NCI-H1048 (cell line): ENCODE measurements at regions not wholly inside any gene's neighbourhood (a gene's known extent, or its start where the extent isn't known, plus 50 kb on each side); places are given as distances from the start of the nearest gene placed in this dataset.
"Not testable (repeated sequence)": the region's sequence is repeated elsewhere in the genome, so short reads cannot be mapped to it uniquely, and the experiment has no call there.

Source experiments
- DNase-seq: peaks from one replicate; lab custom pipeline; 2025; lab: John Stamatoyannopoulos, UW

DNA sequence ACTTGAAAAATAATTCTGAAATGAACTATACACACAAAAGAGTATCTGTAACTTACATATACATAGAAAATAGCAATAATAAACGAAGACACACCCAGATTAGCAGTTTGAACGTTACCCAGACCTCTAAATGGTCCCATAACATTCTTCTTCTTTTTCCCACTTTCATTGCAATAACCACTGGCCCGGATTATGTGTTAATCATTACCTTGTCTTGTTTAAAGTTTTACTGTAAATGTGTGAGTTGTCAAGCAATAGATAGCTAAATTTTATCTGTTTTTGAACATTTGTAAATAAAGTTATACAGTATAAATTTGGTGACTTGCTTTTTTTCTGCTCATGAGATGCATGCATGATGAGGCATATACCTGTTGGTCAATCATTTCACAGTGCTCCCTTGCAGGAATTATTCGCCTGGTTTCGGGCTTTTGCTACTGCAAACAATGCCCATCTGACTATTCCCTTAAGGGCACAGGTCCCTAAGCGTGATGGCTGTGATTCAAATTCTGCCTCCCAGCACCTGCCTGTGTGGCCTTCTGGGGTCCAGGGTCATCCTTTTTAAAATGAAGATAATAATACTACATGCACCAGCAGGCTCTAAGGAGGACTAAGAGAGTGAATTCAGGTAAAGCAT, 66.1 kb downstream of the GADD45G start:
- no peak for DNase-seq

DNA sequence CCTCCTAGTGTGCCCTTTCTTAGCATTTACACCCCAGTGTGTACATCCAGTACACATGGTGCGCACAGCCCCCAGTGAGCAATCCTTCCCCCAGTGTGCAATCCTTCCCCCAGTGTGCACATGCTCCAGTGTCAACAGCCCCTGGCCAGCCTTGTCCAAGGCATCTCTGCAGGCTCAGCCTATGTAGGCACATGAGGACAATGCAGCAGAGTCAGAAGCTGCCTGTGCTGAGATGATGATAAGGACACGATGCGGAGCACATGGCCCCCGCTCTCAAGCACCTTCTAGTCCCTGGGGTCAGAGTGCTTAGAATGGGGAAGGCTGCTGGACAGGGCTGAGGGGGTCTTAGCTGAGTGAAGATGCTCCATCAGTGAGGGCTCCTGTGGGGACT, 69.8 kb downstream of the GADD45G start:
- DNase-seq: no peak

DNA sequence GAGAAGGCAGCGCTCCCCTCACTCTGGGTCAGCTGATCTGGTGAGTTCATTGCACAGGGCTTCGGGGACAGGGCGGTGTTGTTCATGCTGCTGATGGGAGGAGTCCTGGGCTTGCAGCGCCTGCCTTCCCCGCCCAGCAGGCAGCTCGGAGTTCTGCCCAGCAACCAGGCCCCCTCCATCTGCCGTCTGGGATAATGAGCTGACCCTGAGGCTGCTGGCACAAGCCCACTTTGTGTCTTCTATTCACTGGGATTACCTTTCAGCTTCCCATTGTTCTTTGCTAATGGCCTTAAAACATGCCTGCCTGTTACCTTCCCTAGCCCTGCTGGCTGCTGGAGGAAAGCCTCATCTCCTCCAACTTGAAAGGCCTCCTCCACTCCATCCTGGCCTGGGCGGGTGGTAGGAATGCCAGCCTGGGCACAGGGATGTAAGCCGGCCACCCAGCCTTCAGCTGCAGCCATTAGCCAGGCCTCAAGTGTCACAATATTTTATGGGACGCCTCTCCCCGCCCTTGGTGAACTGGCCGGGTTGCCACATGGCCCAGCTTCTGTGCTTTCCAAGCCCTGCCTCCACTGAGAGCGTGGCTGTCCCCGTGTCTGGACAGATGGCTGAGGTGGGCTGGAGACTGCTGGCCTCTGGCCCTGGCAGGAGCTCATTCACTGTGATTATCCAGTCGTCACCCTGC, 70.4 kb downstream of the GADD45G start:
- no peak for DNase-seq

- DNase-seq: no peak
Observed at GRCh38 chr9:89676281-89676680, 71.5 kb downstream of the GADD45G start.

GRCh38 chr9:89677702-89678395, 73.0 kb downstream of the GADD45G start:
- no peak for DNase-seq

GRCh38 chr9:89678396-89679015, 73.7 kb downstream of the GADD45G start:
- no peak for DNase-seq

DNA sequence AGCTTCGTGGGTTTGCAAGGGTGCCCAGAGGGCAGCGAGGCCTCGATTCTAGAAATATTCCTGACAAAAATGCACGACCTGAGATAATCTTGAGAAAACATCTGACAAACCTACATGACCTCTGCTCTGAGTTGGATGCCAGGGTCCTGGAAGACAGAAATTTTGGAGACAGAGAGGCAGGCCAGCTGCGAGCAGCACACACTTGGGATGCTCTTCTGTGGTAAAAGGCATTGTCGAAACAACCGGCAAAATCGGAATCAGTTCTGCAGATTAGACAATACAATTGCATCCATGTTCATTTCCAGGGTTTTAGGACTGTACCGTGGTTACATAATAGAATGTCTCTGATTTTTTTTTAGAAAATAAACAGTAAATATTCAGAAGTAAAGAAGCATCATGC, 74.2 kb downstream of the GADD45G start:
- no peak for DNase-seq

- DNase-seq: no peak
Observed at GRCh38 chr9:89679581-89679980, 74.8 kb downstream of the GADD45G start.

GRCh38 chr9:89680547-89681467, 76.0 kb downstream of the GADD45G start:
- no peak for DNase-seq

GRCh38 chr9:89681468-89681859, 76.7 kb downstream of the GADD45G start:
- DNase-seq: not testable (repeated sequence)

- no peak for DNase-seq
Observed at GRCh38 chr9:89683626-89684025, 78.8 kb downstream of the GADD45G start.

DNA sequence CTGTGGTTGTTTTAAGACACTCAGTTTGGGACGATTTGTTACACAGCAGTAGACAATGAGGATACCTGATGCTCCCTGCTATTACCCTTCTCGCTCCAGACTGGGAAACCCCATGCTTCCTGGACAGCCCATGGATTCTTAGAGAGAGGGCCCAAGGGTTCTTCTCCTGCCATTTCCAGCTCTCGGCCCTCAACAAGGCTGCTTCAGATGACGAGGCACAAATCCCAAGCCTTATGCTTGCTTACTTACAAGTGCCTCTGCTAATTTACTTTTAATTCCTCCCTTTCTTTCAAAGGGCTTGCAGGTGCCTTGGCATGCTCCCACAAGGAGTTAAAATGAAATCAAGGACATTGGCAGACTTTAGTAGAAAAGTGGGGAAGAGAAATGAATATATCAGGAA, 79.4 kb downstream of the GADD45G start:
- DNase-seq: no peak

- no peak for DNase-seq
Observed at GRCh38 chr9:89684912-89685636, 80.3 kb downstream of the GADD45G start.

GRCh38 chr9:89685698-89686097, 80.9 kb downstream of the GADD45G start:
- no peak for DNase-seq

DNA sequence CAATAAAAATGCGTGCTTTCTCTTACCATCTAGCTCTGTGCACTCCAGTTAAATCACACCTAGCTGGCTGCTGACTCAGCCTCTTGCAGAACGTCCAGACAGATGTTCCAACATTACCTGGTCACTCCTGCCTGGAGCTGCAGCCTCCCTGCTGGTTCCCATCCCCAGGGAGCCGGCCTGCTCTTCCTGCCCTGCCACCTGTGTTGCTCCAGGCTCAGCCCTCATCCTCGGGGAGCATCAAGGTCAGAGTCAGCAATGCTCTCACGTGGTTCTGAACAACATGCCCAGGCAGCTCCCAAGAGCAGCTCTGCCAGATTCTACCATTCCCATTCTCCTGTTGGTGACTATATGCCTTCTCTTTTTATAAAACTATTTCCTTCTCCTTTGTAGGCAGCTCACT, 81.3 kb downstream of the GADD45G start:
- DNase-seq: no peak

DNA sequence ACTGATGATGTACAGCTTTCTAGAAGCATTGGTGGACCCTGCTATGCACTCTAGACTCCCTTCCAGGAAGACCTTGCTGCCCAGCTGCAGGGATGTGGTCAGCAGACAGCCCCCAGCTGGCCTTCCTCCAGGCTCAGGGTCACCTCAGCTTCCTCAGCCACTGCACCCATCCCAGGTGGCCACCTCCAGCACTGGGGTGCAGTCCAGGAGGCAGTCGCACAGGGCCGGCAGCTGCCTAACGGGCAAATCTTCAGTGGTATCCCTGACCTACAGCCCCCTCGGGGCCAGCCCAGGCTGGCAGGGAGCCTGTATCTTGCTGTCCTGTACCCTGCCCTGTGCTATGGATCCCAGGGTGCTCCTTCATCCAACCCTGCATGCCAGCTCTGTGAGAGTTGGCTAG, 81.8 kb downstream of the GADD45G start:
- no peak for DNase-seq

DNA sequence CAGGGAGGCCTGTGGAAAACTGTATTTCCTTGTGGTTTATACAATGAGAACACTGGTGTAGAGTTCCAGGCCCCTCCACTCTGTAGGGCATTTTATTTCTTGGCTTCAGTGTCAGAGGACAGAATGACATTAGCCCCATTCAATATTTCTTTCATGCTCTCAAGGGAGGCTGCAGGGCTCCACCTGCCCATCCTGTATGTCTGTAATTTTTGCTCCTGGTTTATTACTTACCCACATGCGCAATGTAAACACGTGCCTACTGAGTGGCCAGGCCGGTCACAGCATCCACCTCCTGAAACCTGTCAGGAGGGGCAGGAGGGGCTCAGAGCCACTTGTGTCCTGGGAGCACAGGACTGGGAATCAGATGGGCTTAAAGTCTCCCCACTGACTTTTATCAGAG, 82.4 kb downstream of the GADD45G start:
- no peak for DNase-seq

DNA sequence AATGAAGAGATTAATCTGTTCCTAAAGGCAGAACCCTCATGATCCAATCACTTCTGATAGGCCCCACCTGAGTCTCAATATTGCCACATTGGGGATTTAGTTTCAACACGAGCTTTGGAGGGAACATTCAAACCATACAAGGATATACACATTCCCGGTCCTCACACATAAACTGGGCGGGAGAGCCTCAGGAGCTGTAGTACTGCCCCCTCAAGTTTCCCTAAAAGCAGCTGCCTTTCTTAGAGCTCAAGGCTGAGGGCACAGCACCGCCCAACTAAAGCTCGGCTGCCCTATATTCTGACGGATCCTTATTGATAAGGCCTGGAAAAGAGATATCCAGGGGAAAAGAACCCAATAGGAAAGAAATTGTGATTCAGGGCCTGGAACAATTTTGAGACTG, 83.0 kb downstream of the GADD45G start:
- no peak for DNase-seq

DNA sequence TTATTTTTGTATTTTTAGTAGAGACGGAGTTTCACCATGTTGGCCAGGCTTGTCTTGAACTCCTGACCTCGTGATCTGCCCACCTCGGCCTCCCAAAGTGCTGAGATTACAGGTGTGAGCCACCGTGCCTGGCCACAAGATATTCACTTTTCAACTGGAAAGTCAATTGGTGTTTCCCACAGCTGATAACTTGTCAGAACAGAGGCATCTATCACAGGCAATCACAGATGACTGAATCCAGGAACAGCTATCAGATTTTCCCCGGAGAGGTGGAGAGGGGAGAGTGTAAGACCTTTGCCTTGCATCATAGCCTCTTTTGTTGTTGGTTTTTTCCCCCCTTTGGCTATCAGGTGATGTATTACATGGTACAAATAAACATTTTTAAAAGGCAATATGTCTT, 84.5 kb downstream of the GADD45G start:
- not testable (repeated sequence) for DNase-seq

DNA sequence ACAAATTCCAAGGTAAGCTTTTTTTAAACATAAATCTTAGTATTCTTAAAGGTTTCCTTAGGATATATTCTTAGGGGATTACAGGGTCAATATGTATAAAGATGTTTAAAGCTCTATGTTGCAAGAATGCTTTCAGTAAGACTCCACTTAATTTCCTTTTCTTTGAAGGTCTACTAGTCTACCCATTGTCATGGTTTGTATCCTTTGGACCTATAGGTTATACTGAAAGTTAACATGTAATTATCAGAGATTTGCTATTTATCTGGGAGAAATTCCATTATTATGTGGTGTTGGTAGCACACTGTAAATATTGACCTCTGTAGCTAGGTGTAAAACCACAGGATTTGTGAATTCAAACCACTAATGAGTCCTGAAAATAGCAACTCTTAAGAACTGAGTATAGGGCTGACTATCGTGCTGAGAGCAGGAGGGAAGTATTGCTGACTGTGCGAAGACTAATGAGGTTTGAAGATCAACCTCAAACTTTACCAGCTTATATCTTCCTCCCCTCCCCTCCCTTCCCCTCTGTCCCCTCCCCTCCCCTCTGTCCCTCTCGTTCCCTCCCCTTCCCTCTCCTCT, 85.6 kb downstream of the GADD45G start:
- no peak for DNase-seq

- no peak for DNase-seq
Observed at GRCh38 chr9:89695441-89695891, 90.7 kb downstream of the GADD45G start.
